GM12878 (cell line): ENCODE measurements at regions not wholly inside any gene's neighbourhood (a gene's known extent, or its start where the extent isn't known, plus 50 kb on each side); places are given as distances from the start of the nearest gene placed in this dataset.
A peak's percentile ranks its signal among the peaks of the same experiment; 100 is the strongest.

Experiments
- ATAC-seq: fragments of 200-7000 bp; cut with Tn5 transposase; 3 replicates; pipeline ENCODE4 v1.9.1; 2020; ENCODE audit warnings: mild to moderate bottlenecking, moderate library complexity
- BruUV-seq: library from RNA; stranded (reverse); fragments of 400-500 nt; replicated peaks from 2 replicates; lab custom pipeline; 2021; lab: Mats Ljungman, UMichigan
- CTCF ChIA-PET: fragments of 300-600 bp; sonication (Branson Sonifier 250); formaldehyde crosslinking; extraction: SDS; loops from one replicate; lab custom pipeline; 2021; ENCODE audit warnings: inconsistent platforms; lab: Yijun Ruan, JAX
- POLR2A ChIA-PET: fragments of 350-600 bp; formaldehyde crosslinking; extraction: SDS; loops from one replicate; lab custom pipeline; 2021; ENCODE audit warnings: inconsistent platforms; lab: Charles Lee
- RAD21 ChIA-PET: fragments of 300-600 bp; sonication (Branson Sonifier 250); formaldehyde crosslinking; loops from one replicate; lab custom pipeline; 2023; ENCODE audit warnings: antibody characterized with exemption; ENCODE audit not compliant: unreplicated experiment; lab: Charles Lee
- SMC1A ChIA-PET: fragments of 300-600 bp; sonication (Branson Sonifier 250); formaldehyde crosslinking; loops from one replicate; lab custom pipeline; 2023; ENCODE audit not compliant: unreplicated experiment, uncharacterized antibody; lab: Charles Lee
- DNase-seq: peaks from one replicate; pipeline ENCODE4 v3.0.0-alpha.2; 2011; ENCODE audit warnings: low read depth, low spot score
- FAIRE-seq: peaks from 3 replicates; lab custom pipeline; 2011; peaks lifted over from hg19 to GRCh38; lab: Jason Lieb, UNC
- H2AFZ ChIP-seq: 2 replicates; pipeline ENCODE4 v1.6.0; 2011; ENCODE audit warnings: low read depth, low read length, control low read depth; ENCODE audit not compliant: control insufficient read depth
- H3K27ac ChIP-seq: 2 replicates; pipeline ENCODE4 v1.5.1; 2011; ENCODE audit warnings: control low read depth; ENCODE audit not compliant: control insufficient read depth, insufficient read depth
- H3K27me3 ChIP-seq, 2 experiments: replicated peaks in 1 of 2; 2 replicates each; pipeline versions ENCODE4 v1.6.0 to v1.6.1; 2011; ENCODE audit warnings: low read length in 1 of 2; ENCODE audit not compliant: control insufficient read depth in 2 of 2, insufficient read depth in 2 of 2
- H3K36me3 ChIP-seq, 2 experiments: 2 replicates each; pipeline ENCODE4 v1.5.1; 2011; ENCODE audit warnings: low read length in 1 of 2; ENCODE audit not compliant: control insufficient read depth in 2 of 2, insufficient read depth in 2 of 2
- H3K4me1 ChIP-seq: 2 replicates; pipeline ENCODE4 v1.6.1; 2011; ENCODE audit warnings: mild to moderate bottlenecking, low read length, moderate library complexity, mixed read lengths; ENCODE audit not compliant: control insufficient read depth, insufficient read depth
- H3K4me2 ChIP-seq: 2 replicates; pipeline ENCODE4 v1.6.0; 2011; ENCODE audit warnings: control low read depth; ENCODE audit not compliant: control insufficient read depth, insufficient read depth
- H3K4me3 ChIP-seq: fragments of 200-600 bp; sonication (generic); 2 replicates; pipeline ENCODE4 v1.5.1; 2016
- H3K79me2 ChIP-seq: 2 replicates; pipeline ENCODE4 v1.6.0; 2011; ENCODE audit warnings: low read length; ENCODE audit not compliant: control insufficient read depth, insufficient read depth
- H3K9ac ChIP-seq: 2 replicates; pipeline ENCODE4 v1.8.0; 2011; ENCODE audit warnings: low read length, control low read depth, mixed read lengths; ENCODE audit not compliant: control insufficient read depth, insufficient read depth
- H3K9me3 ChIP-seq: replicated peaks from 3 replicates; pipeline ENCODE4 v1.5.1; 2011; ENCODE audit warnings: mild to moderate bottlenecking, low read length; ENCODE audit not compliant: control insufficient read depth, insufficient read depth
- H4K20me1 ChIP-seq: 2 replicates; pipeline ENCODE4 v1.6.0; 2011; ENCODE audit not compliant: control insufficient read depth, insufficient read depth
- ETV6 ChIP-seq, 2 experiments: fragments of 450-650 bp in 1 of 2; IDR thresholded peaks in 1 of 2; conservative IDR thresholded peaks in 1 of 2; 2 replicates each; pipeline ENCODE4 v1.6.1; 2014; ENCODE audit warnings: antibody characterized with exemption in 1 of 2, borderline replicate concordance in 1 of 2, low read depth in 1 of 2, mild to moderate bottlenecking in 1 of 2, moderate library complexity in 1 of 2
- PAX8 ChIP-seq: fragments of 450-650 bp; IDR thresholded peaks from 2 replicates; pipeline ENCODE4 v1.6.1; 2017; ENCODE audit warnings: mild to moderate bottlenecking, moderate library complexity
- RELA ChIP-seq: fragments of 450-650 bp; IDR thresholded peaks from 2 replicates; pipeline ENCODE4 v1.8.0; 2014; ENCODE audit warnings: borderline replicate concordance; ENCODE audit not compliant: partially characterized antibody
- SUPT20H ChIP-seq: IDR thresholded peaks from 2 replicates; pipeline ENCODE4 v1.6.1; 2011; ENCODE audit warnings: low read depth, mild to moderate bottlenecking, low read length, moderate library complexity, borderline replicate concordance; ENCODE audit not compliant: control insufficient read depth
- USF1 ChIP-seq: IDR thresholded peaks from 2 replicates; pipeline ENCODE4 v1.6.1; 2011; ENCODE audit warnings: borderline replicate concordance, low read depth, mild to moderate bottlenecking, moderate library complexity, mixed read lengths, low read length; ENCODE audit not compliant: insufficient read depth; ENCODE audit errors: extremely low read length
- WGBS: methylation state at CpG from one replicate; pipeline ENCODE4 v1.1.6; 2016; ENCODE audit warnings: low lambda C conversion rate; ENCODE audit not compliant: insufficient replicate concordance, insufficient coverage; ENCODE audit errors: missing lambda C conversion rate; 5-methylcytosine and 5-hydroxymethylcytosine counted together
- in situ Hi-C: fragments of 300-500 bp; cut with MboI; formaldehyde crosslinking; loops from 9 replicates; pipeline ENCODE4 v1.14.3; 2018; ENCODE audit warnings: mixed read lengths
- intact Hi-C: fragments of 100-400 bp; cut with micrococcal nuclease; formaldehyde crosslinking; loops from one replicate; pipeline ENCODE4 v1.14.2; 2022; ENCODE audit not compliant: unreplicated experiment

- no peak for TF ChIP-seq SUPT20H
- TF ChIP-seq USF1 = no peak
- TF ChIP-seq RELA = no peak
- TF ChIP-seq, all 136 proteins: peak for 0
- Histone ChIP-seq H3K4me2 (peak overlapping the region; percentile 78), H3K27ac (peak overlapping the region; percentile 74), H3K9me3 (peaks cover 11% of the 10 kb centered on the region), H3K4me3 (0 out of 2 replicates have a peak overlapping the region, but pooled peaks have one; percentile 25), H2AFZ (peak overlapping the region; percentile 68; the same call in 1 of the 2 replicates), H3K79me2 (no peaks in the 10 kb centered on the region; the same call in 1 of the 2 replicates), H3K36me3 (no peaks in the 10 kb centered on the region), H4K20me1 (no peaks in the 10 kb centered on the region), H3K9ac (peak overlapping the region; percentile 11; the same call in 1 of the 2 replicates), H3K4me1 (peaks cover 14% of the 10 kb centered on the region; the same call in 1 of the 2 replicates), H3K27me3 (no peaks in the 10 kb centered on the region)
- no TSS peak for BruUV-seq
- ChIA-PET SMC1A (interaction anchor here (0.7 to 4.5 kb wide), 9 partner anchors 7 to 243 kb away, joined by 3 to 25 read pairs (median 4); no protein-coding TSS in a partner anchor), CTCF (interaction anchor here (0.9 to 2.0 kb wide), 5 partner anchors 9 to 563 kb away, joined by 3 to 5 read pairs (median 3); no protein-coding TSS in a partner anchor), RAD21 (interaction anchor here (0.7 to 4.0 kb wide), 3 partner anchors 8 to 20 kb away, joined by 3 to 13 read pairs (median 6); no protein-coding TSS in a partner anchor), POLR2A (no interaction called here)
- intact Hi-C loops (loop anchor here (5.0 kb wide), 1 partner anchor 84 kb away; a partner anchor contains a TSS), in situ Hi-C loops (no loop called here)
- ATAC-seq (peak; percentile 71), FAIRE-seq (no peak), DNase-seq (no peak)
- WGBS = 99% methylated on average over 4 of the region's 4 CpGs
Observed at GRCh38 chr2:144248350-144249034, 271.4 kb downstream of the ZEB2 start.

- no peak for ATAC-seq
- no peak overlapping the region for H3K27ac ChIP-seq
- BruUV-seq = no TSS peak
Observed at GRCh38 chr2:144244938-144245337, 275.0 kb downstream of the ZEB2 start.

More at GRCh38 chr2:144244938-144245337, 275.0 kb downstream of the ZEB2 start:
- Histone ChIP-seq H4K20me1 (no peaks in the 10 kb centered on the region), H3K36me3 (no peaks in the 10 kb centered on the region), H3K4me3 (no peak overlapping the region), H3K79me2 (no peaks in the 10 kb centered on the region; the same call in 1 of the 2 replicates), H3K9ac (no peak overlapping the region), H3K27me3 (no peaks in the 10 kb centered on the region), H3K9me3 (no peaks in the 10 kb centered on the region; the same call in 1 of the 3 replicates), H3K4me1 (peaks cover 32% of the 10 kb centered on the region)
- DNase-seq = no peak
- in situ Hi-C loops = no loop called here
- CTCF ChIA-PET = no interaction called here
- POLR2A ChIA-PET = no interaction called here
- RAD21 ChIA-PET = no interaction called here
- TF ChIP-seq PAX8 (no peak), ETV6 (conservative IDR thresholded peaks at IDR 0.05 in 1 of 2, IDR thresholded peaks at IDR 0.05 in 1 of 2; ENCODE audit: borderline replicate concordance in 1 of 2, low read depth in 1 of 2) (no peak)
- TF ChIP-seq, all 136 proteins: peak for 0
- no peak for FAIRE-seq
- intact Hi-C loops = loop anchor here (5.0 kb wide), 1 partner anchor 87 kb away; a partner anchor contains a TSS
- SMC1A ChIA-PET = no interaction called here
- Histone ChIP-seq H3K4me2 (no peak overlapping the region), H2AFZ (no peak overlapping the region)
